NCI-H526 (cell line): ENCODE measurements at regions not wholly inside any gene's neighbourhood (a gene's known extent, or its start where the extent isn't known, plus 50 kb on each side); places are given as distances from the start of the nearest gene placed in this dataset.
"Not testable (repeated sequence)": the region's sequence is repeated elsewhere in the genome, so short reads cannot be mapped to it uniquely, and the experiment has no call there.

ENCODE experiments used
- DNase-seq, 2 experiments: peaks; one replicate each; lab custom pipeline; 2025; lab: John Stamatoyannopoulos, UW

DNA sequence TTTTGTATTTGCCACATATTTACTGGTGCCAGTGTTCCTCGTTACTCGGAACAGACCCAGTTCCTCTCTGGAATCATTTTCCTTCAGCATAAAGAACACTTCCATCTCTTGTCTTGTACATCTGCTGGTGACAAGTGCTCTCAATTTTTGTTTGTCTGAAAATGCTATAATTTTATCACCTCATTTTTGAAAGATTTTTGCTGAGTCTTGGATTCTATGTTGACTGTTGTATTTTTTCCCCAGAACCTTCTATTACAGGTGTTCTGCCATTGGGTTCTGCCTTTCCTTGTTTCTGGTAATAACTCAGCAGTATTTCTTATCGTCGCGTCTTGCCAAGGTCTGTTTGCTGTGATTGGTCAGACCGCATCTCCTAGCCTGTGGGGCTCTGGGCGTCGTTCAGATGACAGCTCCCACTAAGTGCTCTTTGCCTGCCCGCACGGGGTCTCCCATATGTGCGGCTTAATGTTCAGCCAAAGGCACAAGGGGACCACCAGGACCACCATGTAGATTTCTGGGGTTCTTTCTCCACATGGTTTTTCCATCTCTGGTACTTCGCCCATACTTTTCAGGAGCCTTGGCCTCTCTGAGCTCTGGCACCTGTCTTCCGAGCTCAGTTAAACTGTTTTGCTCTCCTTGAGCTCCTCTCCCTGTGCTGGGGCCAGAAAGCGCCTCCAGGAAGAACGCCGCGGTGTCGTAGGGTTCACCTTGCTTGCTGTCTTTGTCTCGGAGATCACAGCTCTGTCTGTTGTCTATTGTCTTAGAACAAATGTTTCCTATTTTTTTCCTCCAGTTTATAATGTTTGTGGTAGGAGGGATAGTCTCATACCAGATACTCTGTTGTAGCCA is 80.0 kb downstream of the METRNL start:
- no peak for DNase-seq

DNA sequence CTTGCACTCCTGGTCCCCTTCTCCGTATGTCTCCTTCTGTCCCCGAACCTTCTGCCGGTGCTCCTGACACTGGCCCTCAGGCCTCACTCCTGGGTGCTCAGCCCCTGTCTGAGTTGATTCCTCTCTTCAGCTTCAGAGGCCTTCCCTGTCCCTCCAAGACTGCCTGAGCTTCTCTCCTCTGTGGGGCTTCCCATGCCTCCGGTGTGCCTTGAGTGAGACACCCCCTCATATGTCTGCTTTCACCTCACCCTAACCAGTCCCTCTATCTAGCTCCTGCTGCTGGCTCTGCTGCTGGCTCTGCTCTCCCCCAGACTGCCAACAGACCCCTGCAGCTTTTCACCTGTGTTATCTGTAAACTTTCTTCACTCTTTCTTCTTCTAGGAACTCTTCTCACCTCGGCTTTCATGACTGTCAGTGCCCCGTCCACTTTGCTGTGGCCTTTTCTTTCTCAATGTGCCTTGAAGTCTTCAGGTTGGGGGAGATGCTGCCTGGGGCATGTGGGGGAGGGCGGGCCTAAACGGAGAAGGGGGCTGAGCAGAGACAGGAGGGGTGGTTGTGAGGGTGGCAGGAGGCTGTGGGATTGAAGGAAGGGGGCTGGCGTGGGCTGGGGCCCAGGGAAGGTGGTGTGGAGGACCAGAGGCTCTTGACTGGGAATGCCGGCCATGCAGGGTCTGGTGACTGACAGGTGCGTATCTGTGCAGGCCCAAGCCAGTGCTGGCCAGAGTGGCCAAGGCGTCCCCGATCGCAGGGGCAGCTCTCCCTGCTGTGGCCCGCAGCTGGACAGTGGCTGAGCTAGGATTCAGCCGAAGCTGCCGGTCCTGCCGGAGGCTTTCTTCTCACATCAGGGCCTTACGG is 81.3 kb downstream of the METRNL start:
- DNase-seq = no peak

DNA sequence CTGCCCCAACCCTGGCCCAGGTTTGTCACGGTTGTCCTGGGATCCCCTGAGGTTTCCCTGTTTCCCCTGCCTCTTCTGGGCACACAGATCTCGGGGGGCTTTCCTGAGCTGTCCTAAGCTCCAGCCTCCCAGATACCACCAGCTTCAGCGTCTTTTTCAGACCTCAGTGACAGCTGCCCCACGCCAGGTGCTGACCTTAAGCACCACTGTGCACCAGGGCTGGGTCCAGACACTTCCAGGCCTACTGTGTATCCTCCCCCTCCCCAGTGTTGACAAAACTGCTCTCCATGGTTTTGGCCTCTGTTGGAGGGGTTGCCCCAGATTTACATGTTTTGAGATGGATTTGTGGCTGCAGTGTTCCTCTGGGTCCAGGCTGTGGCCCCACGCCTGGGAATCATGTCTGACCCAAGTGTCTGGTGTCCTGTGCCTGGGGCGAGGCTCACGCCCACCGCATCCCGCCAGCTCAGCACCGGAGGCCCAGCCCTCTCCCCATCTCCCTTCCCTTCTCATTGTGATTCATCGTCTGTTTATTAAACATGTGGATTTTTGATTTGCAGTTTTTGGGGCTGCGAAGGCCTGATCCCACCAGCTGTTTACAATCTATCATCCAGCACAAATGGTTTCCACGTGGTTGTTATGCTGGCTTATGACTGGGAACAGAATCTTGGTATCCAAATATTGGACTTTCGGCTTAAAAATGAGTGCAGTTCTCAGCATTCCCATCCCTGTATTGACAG is 82.1 kb downstream of the METRNL start:
- no peak for DNase-seq

DNA sequence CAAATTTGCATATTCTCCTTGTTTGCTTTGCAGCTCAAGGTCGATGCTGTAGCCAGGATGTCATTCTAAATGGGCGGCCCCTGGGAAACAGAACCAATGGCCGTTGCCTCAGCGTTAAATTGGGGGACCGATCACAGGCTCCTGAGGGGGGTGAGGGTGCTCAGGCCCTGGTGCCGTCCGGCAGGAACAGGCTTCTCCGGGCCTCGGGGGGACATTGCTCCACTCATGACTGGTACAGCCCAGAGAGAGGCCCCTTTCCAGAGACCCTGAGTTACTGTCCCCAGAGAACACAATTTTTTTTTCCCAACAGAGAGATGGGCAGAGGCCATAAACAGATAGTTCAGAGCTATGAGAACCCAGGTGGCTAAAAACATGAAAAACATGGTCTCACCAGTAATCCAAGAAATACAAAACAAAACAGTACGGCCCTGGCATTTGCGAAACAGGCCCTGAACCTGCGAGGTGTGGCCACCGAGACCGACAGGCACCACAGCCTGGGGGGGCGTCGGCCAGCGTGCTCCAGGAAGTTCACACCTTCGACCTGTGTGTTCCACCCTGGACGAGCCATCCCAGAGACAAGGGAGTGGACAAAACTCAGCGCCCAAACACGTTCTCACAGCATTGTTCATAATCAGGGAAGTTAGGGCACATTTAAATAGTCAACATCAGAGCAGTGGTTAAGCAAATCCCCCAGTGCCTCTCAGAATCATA is 82.8 kb downstream of the METRNL start:
- peak; percentile 79 to 82 for DNase-seq

DNA sequence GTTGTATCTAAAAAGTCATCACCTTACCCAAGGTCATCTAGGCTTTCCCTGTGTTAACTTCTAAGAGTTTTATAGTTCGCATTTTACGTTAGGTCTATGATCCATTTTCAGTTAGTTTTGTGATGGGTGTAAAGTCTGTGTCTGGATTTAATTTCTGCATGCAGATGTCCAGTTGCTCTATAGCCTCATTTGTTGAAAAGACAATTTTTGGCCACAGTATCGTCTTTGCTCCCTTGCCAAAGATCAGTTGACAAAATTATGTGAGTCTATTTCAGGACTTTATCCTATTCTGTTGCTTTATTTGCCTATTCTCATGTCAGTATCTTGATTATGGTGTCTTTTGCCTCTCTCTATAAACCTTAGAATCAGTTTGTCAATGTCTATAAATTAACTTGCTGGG is 85.1 kb downstream of the METRNL start:
- no peak for DNase-seq

DNA sequence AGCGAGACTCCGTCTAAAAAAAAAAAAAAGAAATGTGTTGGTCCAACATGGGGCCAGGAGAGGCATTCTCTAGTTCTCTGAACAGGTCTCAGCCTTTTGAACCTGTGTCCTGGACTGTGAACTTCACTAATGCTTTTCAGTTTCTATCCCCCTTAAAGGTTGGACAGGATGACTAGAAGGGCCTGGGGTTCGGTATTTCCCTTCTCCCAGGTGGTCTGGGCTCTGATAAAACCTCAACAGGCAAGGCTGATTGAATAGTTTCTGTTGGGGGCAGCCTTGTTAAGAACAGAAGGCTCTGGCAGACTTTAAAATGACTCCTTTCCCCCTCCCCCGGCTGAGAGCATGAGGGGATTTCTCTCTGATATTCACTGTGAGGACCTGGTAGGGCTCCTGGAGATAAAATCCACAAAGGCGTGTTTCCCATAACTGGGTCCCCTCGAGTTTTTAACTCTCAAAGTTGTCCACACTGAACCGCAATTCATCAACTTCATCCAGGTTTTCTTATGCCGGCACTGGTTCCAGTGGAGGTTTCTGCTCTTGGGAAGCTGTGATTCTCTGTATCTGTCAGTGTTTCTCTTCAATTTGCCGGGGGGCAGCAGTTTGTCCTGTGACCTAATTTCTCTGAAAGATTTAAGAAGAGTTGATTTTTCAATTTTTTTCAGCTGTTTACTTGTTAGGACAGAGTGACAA is 91.3 kb downstream of the METRNL start:
- DNase-seq = no peak

DNA sequence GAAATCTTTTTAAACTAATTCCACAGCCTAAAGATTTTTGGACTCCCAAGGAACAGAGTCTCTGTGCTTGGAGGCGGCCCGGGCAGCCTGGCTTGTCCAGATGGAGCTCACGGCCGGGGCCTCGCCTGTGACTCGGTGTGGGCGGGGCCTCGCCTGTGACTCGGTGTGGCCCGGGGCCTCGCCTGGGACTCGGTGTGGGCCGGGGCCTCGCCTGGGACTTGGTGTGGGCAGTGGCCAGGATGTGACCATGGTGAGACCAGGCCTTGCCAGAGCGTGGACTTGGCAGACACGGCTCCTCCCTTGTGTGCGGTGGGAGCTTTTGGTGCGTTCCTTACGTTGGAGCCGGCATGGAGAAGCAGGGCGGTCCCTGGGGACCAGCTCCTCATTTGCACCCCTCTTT is 92.3 kb downstream of the METRNL start:
- DNase-seq = no peak

DNA sequence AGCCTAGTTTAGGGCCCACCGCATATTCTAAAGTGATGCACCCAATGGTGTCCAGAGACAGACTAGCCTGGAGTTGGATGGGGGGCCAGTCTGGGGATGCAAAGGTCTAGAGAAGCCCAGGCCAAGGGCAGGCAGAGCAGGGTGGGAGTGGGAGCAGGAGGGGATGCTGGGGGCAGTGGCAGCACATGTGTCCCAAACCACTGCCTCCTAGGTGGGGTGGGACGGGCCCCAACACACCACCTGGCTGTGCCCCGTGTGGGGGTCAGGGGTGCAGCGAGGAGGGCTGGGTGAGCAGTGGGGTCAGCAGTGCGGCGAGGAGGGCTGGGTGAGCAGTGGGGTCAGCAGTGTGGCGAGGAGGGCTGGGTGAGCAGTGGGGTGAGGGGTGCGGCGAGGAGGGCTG is 92.7 kb downstream of the METRNL start:
- DNase-seq = not testable (repeated sequence)

DNA sequence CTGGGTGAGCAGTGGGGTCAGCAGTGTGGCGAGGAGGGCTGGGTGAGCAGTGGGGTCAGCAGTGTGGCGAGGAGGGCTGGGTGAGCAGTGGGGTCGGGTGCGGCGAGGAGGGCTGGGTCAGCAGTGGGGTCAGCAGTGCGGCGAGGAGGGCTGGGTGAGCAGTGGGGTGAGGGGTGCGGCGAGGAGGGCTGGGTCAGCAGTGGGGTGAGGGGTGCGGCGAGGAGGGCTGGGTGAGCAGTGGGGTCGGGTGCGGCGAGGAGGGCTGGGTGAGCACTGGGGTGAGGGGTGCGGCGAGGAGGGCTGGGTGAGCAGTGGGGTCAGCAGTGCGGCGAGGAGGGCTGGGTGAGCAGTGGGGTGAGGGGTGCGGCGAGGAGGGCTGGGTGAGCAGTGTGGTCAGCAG is 93.2 kb downstream of the METRNL start:
- not testable (repeated sequence) for DNase-seq

DNA sequence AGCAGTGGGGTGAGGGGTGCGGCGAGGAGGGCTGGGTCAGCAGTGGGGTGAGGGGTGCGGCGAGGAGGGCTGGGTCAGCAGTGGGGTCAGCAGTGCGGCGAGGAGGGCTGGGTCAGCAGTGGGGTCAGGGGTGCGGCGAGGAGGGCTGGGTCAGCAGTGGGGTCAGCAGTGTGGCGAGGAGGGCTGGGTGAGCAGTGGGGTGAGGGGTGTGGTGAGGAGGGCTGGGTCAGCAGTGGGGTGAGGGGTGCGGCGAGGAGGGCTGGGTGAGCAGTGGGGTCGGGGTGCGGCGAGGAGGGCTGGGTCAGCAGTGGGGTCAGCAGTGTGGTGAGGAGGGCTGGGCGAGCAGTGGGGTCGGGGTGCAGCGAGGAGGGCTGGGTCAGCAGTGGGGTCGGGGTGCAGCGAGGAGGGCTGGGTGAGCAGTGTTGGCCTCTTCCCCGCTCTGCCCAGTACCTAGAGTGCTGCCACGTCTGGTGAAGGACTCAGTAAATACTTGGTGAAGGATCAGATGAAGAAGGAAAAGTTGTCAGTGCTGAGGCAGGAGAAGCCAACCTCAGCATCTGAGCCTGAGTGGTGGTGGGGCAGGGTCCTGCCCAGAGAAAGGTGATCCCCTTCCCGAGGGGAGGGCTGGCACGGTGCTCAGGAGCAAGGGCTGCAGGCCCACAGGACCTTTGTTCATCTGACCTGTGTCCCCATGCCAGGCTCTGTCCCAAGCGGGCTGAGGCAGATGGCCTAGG is 93.9 kb downstream of the METRNL start:
- not testable (repeated sequence) for DNase-seq

DNA sequence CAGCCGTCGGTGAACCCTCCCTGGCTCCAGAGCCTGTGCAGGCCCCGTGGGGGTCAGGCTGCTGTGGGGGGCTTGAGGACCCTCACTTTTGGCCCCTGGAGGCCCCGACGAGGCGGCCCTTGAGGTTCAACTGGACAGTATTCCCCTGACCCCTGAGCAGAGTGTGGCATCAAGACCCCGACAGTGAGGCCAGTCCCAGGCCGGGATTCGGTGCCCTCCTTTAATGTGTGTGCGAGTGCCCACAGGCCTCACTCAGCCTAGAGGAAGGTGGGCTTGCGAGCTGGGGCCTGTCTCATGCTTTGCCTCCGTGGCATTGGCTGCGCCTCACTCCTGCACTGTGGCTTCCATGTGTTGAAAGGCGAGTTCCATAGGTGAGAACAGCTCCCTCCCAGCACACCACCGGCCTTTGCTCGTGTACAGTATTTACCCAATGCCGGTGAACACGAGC is 94.5 kb downstream of the METRNL start:
- no peak for DNase-seq

DNA sequence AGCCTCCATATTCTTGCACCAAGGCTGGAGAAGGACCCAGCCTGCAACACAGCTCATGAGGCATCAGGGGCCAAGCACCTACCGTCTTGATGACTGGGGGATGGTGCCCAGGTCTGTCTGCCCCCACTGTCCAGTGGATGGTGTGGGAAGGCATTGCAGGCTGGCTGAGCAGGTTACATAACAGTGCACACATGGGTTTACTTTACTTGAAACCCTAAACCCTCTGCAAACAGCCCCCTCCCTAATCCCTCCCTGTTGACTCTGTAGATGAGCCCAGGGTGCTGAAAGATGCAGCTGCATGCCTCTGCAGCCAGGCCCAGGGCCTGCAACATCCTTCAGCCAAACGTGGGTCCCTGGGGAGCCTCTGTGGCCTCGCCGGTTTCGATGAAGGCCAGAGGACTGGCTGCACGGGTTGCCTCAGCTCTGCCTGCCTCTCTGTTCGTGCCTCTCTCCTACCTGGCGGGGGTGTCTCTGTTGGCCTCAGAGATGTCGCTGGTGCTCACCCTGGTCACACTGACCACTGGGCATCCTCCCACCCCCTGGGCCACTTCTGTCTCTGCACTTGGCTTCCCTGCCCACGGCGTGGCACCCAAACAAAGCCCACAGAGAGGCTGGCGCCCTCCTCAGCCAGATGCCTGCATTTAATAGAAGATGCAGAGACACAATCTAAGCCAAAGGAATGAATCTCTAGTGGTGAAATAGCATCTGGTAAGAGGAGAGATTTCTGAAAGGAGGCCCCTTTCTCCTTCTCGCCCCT is 95.1 kb downstream of the METRNL start:
- peak; percentile 46 to 80 for DNase-seq

DNA sequence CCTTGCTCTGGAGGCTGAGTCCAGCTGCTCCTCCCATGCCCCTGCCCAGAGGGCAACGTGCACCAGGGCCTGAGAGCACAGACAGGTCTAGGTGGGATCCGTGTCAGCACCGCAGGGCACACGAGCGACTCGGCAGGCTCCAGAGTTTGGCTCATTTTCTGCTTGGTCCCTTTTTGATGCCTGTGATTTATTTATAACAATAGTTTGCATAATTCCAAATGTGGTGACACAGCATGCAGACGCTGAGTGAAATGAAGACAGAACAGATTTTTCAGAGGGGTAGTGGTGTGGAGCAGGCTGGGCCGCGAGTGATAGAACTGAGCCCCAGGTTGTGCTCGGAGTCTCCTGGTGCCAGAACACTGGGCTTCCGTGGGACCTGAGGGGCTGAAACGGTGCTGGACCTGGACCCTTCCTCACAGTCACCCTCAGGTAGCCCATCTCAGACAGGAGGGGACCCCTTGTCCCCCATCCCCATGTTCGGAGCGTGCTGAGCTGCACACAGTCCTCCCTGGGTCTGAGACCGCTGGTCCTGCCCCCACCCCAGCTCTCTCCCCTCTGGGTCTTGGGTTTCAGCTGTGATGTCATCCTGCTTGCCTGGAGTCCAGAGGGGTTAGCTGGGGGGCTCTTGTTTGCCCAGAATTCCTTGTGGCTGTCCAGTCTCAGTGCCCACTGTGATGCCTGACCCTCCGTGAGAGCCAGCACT is 95.9 kb downstream of the METRNL start:
- DNase-seq = no peak

DNA sequence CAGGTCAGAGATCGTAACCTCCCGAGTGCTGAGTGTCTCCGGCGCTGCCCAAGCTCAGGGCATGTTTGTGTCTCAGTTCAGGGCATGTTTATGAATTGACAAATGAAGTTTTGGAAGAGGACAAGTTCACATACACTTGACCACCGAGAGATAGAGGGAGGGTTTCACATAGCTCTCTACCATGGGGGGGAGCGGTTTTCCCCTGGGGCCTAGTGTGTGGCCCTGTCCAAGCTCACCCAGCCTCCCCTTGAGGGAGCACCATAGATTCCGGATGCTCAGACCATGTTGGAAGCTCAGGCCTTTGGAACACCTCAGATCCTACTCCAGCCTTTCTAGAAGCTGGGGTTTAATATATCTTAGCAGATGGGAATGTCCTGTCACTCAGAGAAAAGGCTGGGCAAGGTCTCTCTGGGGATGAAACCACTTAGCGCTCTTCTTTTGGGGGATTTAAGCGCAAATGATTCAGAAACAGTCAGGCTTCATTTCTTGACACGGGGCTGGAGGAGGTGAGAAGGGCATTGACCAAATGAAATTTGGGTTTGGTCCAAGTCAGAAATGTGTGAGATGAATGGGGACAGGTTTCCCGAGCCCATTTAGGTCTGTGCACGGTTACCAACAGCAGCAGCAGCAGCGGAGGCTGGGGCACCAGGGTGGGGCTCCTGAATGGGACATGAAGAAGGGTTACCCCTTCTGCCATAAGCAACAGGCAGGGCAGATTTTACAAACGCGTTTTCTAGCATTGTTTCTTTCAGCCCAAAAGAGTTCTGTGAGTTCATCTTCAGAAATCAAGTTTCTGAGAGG is 96.6 kb downstream of the METRNL start:
- DNase-seq = no peak

DNA sequence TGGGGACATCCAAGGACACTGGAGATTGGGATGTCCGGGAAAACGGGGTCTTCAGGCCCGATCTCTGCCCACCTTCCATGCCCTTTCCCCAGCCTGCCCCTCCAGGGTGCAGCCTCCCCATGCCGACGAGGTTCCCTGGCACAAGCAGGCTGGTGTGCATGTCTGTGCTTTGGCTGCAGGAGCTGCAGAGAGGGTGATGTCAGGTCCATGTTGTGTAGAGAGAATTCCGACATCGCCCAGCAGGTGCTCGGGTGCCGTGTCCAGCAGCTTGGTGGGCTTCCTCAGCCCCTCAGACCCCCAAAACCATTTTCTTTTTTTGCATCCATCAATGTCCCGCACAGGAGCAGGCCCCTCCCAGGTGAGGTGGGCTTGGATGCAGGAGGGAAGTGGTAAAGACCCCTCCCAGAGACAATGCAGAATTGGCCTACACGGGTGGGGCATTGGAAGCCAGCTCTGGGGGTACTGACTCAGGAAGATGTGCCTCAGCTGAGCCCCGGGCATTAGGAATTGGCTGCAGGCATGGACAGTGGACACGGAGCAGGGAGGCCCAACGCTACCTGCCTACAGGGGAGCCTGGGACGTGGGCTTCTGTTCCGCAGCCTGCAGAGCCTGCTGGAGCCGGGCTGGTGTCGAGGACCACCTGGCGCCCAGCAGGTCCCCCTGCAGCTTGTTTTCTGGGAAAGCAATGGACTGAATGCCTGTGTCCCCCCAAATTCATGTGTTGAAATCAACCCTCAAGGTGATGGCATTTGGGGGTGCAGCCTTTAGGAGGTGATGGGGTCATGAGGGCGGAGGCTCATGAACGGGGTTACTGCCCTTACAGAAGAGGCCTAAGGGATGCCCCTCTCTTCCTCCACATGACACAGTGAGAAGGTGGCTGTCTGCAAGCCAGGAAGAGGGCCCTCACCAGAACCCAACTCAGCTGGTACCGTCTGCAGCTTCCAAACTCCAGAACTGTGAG is 97.5 kb downstream of the METRNL start:
- DNase-seq = no peak

DNA sequence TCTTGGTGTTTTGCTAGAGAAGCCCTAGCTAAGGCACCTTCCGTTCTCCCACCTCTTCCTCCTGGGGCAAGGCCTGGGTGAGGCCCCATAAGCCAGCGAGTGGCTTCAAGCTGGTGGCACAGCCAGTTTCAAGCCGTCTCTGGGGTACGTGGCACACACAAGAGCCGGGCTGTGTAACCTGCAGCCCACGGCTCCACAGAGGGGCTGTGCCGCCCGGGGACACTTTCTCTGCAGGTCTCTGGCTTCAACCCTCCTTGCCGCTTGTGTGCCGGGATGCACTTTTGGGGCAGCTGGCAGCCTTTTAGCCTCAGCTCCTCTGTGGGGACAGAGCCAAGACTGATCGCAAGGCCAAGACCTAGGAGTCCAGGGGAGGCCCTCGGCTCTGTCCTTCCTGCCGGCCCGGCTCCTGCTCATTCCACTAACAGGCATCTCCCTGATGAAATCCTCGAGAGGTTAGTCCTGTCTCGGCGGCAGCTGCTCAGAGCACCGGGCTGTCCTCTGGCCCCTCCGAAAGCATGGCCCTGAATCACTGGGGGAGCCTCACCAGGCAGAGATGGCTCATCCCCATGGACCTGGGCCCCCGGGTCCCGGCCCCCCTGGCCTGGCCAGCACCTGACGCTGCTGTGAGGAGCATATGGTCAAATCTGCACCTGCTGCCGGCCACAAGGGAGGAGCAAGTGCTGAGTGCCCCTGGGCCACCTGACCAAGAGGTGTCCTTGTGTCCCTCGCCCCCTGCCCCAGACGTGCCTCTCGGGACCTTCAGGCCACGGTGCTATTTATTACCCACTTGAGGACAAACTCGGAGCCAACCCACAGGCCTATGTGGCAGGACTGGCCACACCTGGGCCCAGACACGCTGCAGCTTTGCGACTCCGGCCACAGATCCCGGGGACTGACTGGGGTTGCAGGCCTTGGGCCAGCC is 98.5 kb downstream of the METRNL start:
- DNase-seq = no peak
